Adrenal gland (tissue), 5 donors: ENCODE measurements at regions not wholly inside any gene's neighbourhood (a gene's known extent, or its start where the extent isn't known, plus 50 kb on each side); places are given as distances from the start of the nearest gene placed in this dataset.

ENCODE experiments used
- CTCF ChIP-seq, 6 experiments: fragments of 450-650 bp in 4 of 6; fragments of 200-600 bp in 2 of 6; sonication (generic) in 1 of 6; IDR thresholded peaks; 1 replicate in 5 of 6; 2 replicates in 1 of 6; pipeline versions ENCODE4 v1.5.1 to v1.8.0; 2016 to 2021; ENCODE audit warnings: antibody characterized with exemption in 6 of 6, mild to moderate bottlenecking in 2 of 6, moderate library complexity in 1 of 6
- POLR2A ChIP-seq, 2 donors: fragments of 450-650 bp; IDR thresholded peaks; one replicate each; pipeline ENCODE4 v1.6.1; 2017; ENCODE audit warnings: antibody characterized with exemption in 2 of 2, mild to moderate bottlenecking in 2 of 2, moderate library complexity in 1 of 2
- donor health status: DM: no; HTN: no; CAD: no.

DNA sequence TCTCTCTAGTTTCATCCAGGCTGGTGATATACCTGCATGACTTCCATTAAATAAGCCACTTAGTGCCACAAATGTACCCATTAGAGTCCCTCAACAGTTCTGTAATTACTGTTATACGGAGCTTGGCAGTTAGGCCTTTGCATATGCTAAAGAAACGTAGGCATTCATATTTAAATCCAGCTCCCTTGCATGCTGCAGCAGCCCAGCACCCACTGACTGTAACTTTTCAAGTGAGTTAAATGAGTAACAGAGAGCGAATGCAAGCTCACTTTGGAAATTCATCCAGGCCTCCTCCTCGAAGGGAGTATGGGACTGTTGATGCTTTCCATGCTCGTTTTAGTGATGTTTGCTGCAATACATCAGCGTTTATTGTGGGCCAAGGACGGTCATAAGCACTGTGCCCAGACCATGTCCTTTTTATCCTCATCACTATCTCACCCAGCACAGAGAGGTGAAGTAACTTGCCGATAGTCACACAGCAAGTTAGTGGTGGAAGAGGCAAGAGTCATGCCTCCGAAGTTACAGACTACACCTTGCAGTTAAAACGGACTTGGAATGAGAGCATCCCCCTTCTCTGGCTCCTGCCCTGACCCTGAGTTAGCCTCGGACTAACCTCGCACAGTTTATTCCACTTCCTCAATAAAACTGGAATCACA, 179.4 kb upstream of the PDE10A start:
- TF ChIP-seq CTCF (IDR thresholded peaks at IDR 0.05) (no peak), POLR2A (IDR thresholded peaks at IDR 0.05) (no peak)
